Rectal smooth muscle tissue (tissue), 1 donor: ENCODE measurements at regions not wholly inside any gene's neighbourhood (a gene's known extent, or its start where the extent isn't known, plus 50 kb on each side); places are given as distances from the start of the nearest gene placed in this dataset.

Experiments used
- H3K27ac ChIP-seq: one replicate; pipeline ENCODE4 v1.7.0; 2013; ENCODE audit warnings: low read depth, low read length, inconsistent platforms
- H3K27me3 ChIP-seq: one replicate; pipeline ENCODE4 v1.7.0; 2013; ENCODE audit warnings: low read length; ENCODE audit not compliant: control insufficient read depth, insufficient read depth
- H3K36me3 ChIP-seq: one replicate; pipeline ENCODE4 v1.7.0; 2013; ENCODE audit warnings: low read length; ENCODE audit not compliant: control insufficient read depth, insufficient read depth
- H3K4me1 ChIP-seq: one replicate; pipeline ENCODE4 v1.7.0; 2013; ENCODE audit warnings: low read length; ENCODE audit not compliant: control insufficient read depth, insufficient read depth
- H3K4me3 ChIP-seq: one replicate; pipeline ENCODE4 v1.7.0; 2013; ENCODE audit warnings: low read length
- H3K9ac ChIP-seq: one replicate; pipeline ENCODE4 v1.7.0; 2013; ENCODE audit warnings: low read length

- Histone ChIP-seq H3K4me3 (no peak overlapping the region), H3K36me3 (no peaks in the 10 kb centered on the region), H3K27me3 (no peaks in the 10 kb centered on the region), H3K4me1 (no peaks in the 10 kb centered on the region), H3K27ac (no peak overlapping the region), H3K9ac (no peak overlapping the region)
Measured at GRCh38 chr21:16241016-16241415, 511.2 kb downstream of the USP25 start.

GRCh38 chr21:16241479-16241963 lies 511.7 kb downstream of the USP25 start:
- Histone ChIP-seq H3K4me1 (no peaks in the 10 kb centered on the region), H3K9ac (no peak overlapping the region), H3K4me3 (no peak overlapping the region), H3K27me3 (no peaks in the 10 kb centered on the region), H3K36me3 (no peaks in the 10 kb centered on the region), H3K27ac (no peak overlapping the region)

- Histone ChIP-seq H3K4me1 (no peaks in the 10 kb centered on the region), H3K9ac (no peak overlapping the region), H3K36me3 (no peaks in the 10 kb centered on the region), H3K4me3 (no peak overlapping the region), H3K27me3 (no peaks in the 10 kb centered on the region), H3K27ac (no peak overlapping the region)
Measured at GRCh38 chr21:16243396-16243795, 513.6 kb downstream of the USP25 start.

GRCh38 chr21:16248705-16249104 lies 518.9 kb downstream of the USP25 start:
- no peak overlapping the region for H3K4me3 ChIP-seq
- H3K4me1 ChIP-seq, result no peaks in the 10 kb centered on the region

GRCh38 chr21:16250273-16250672 lies 520.5 kb downstream of the USP25 start:
- H3K27me3 ChIP-seq, result no peaks in the 10 kb centered on the region

More at GRCh38 chr21:16248705-16249104, 518.9 kb downstream of the USP25 start:
- Histone ChIP-seq H3K27ac (no peak overlapping the region), H3K9ac (no peak overlapping the region), H3K27me3 (no peaks in the 10 kb centered on the region), H3K36me3 (no peaks in the 10 kb centered on the region)

GRCh38 chr21:16258844-16259611 lies 529.2 kb downstream of the USP25 start:
- Histone ChIP-seq H3K4me3 (no peak overlapping the region), H3K27me3 (no peaks in the 10 kb centered on the region), H3K4me1 (no peaks in the 10 kb centered on the region), H3K36me3 (no peaks in the 10 kb centered on the region), H3K27ac (no peak overlapping the region), H3K9ac (no peak overlapping the region)

More at GRCh38 chr21:16250273-16250672, 520.5 kb downstream of the USP25 start:
- Histone ChIP-seq H3K27ac (no peak overlapping the region), H3K9ac (no peak overlapping the region), H3K36me3 (no peaks in the 10 kb centered on the region), H3K4me1 (no peaks in the 10 kb centered on the region), H3K4me3 (no peak overlapping the region)

GRCh38 chr21:16262091-16262490 lies 532.3 kb downstream of the USP25 start:
- H3K9ac ChIP-seq, result no peak overlapping the region
- no peaks in the 10 kb centered on the region for H3K27me3 ChIP-seq
- no peaks in the 10 kb centered on the region for H3K4me1 ChIP-seq

DNA sequence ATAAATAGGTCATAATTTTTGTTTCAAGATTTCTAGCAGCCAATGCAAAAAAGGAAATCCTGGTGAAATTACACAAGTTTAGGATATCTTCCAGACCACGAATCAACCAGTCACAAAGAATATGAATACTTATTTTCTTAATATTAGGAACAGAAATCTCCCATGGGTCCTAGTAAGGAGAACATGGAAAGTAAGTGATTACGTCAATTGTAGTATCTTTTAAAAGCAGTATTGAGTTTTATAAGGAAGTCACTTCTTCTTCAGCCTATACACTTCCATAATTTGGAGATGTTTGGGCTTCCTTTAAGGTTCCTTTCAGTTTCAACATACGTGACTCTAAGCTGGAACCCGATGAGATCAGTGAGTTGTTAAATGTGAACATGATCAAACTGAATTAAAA lies 534.5 kb downstream of the USP25 start:
- H3K36me3 ChIP-seq, result no peaks in the 10 kb centered on the region
- H3K9ac ChIP-seq, result no peak overlapping the region
- no peak overlapping the region for H3K27ac ChIP-seq
- no peaks in the 10 kb centered on the region for H3K4me1 ChIP-seq
- no peaks in the 10 kb centered on the region for H3K27me3 ChIP-seq
- no peak overlapping the region for H3K4me3 ChIP-seq

More at GRCh38 chr21:16262091-16262490, 532.3 kb downstream of the USP25 start:
- Histone ChIP-seq H3K27ac (no peak overlapping the region), H3K36me3 (no peaks in the 10 kb centered on the region), H3K4me3 (no peak overlapping the region)

GRCh38 chr21:16269476-16269875 lies 539.7 kb downstream of the USP25 start:
- no peaks in the 10 kb centered on the region for H3K4me1 ChIP-seq
- no peak overlapping the region for H3K9ac ChIP-seq
- H3K4me3 ChIP-seq, result no peak overlapping the region
- no peaks in the 10 kb centered on the region for H3K27me3 ChIP-seq
- no peaks in the 10 kb centered on the region for H3K36me3 ChIP-seq
- H3K27ac ChIP-seq, result no peak overlapping the region

- Histone ChIP-seq H3K36me3 (no peaks in the 10 kb centered on the region), H3K4me3 (peak overlapping the region; percentile 17), H3K9ac (no peak overlapping the region)
Measured at GRCh38 chr21:16279731-16280581, 550.2 kb downstream of the USP25 start.

DNA sequence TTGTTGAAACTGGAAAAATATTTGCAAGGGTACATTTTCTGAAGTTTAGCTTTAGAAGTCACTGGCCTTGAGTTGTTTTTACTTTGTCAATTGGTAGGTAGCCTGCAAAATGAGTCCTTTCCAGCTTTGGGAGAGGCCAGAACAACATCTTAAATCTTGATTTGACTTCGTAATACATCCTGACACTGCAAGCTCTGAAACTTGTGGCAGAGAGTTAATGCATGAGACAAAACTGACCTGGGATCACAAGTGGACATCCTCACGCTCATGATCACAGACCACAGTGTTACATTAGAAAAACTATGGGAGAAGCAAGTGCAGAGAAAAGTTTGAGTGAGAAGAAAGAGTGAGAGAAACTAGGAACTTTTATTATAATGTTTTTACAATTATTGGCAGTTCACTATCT lies 550.9 kb downstream of the USP25 start:
- no peak overlapping the region for H3K9ac ChIP-seq
- H3K4me3 ChIP-seq, result no peak overlapping the region
- no peaks in the 10 kb centered on the region for H3K4me1 ChIP-seq
- H3K36me3 ChIP-seq, result no peaks in the 10 kb centered on the region
- H3K27me3 ChIP-seq, result no peaks in the 10 kb centered on the region
- peak overlapping the region; percentile 42 for H3K27ac ChIP-seq

More at GRCh38 chr21:16279731-16280581, 550.2 kb downstream of the USP25 start:
- Histone ChIP-seq H3K27me3 (no peaks in the 10 kb centered on the region), H3K27ac (peak overlapping the region; percentile 59), H3K4me1 (no peaks in the 10 kb centered on the region)

- H3K4me3 ChIP-seq, result no peak overlapping the region
- no peak overlapping the region for H3K9ac ChIP-seq
- H3K27ac ChIP-seq, result no peak overlapping the region
- H3K4me1 ChIP-seq, result no peaks in the 10 kb centered on the region
- H3K27me3 ChIP-seq, result no peaks in the 10 kb centered on the region
- H3K36me3 ChIP-seq, result no peaks in the 10 kb centered on the region
Measured at GRCh38 chr21:16283516-16283915, 553.7 kb downstream of the USP25 start.
